H4 (cell line): ENCODE measurements at regions not wholly inside any gene's neighbourhood (a gene's known extent, or its start where the extent isn't known, plus 50 kb on each side); places are given as distances from the start of the nearest gene placed in this dataset.

Experiments
- DNase-seq: peaks from one replicate; pipeline ENCODE4 v3.0.0-alpha.2; 2015; ENCODE audit warnings: low spot score

DNA sequence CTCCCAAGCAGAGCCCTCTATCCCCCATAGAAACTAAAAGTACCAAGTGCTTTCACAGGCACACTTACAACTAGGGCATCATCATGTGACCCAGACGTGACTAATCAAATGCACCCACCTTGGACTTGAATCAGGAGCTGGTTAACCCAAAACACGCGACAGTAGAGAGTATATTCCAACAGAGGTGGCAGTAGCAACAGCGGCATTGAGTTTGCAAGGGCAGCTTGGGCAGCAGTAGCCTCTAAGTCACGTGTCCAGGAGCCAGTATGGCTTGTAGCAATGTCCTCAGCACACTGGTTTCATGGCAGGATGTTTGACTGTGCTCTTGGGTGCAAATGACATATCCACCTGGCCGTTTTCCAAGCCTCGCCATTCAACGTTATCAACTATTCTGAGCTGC lies 73.4 kb upstream of the DNAH5 start:
- DNase-seq: no peak

DNA sequence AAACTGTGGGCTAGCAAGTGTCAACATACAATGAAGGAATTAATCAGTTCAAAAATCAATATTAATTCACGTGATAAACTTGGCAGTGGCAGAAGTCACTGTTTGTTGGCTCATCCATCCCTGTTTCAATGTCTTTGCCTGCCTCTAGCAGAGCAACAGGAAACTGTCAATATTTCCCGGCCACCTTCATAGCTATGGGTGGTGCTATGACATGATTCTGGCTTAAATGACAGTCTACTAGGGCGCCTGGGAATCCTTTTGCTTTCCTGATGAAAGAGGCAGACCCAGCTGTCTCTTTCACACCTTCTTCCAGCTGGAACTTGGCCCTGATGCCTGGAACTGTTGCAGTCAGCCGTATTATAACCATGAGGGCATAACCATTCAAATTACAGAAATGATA lies 72.1 kb upstream of the DNAH5 start:
- no peak for DNase-seq

DNA sequence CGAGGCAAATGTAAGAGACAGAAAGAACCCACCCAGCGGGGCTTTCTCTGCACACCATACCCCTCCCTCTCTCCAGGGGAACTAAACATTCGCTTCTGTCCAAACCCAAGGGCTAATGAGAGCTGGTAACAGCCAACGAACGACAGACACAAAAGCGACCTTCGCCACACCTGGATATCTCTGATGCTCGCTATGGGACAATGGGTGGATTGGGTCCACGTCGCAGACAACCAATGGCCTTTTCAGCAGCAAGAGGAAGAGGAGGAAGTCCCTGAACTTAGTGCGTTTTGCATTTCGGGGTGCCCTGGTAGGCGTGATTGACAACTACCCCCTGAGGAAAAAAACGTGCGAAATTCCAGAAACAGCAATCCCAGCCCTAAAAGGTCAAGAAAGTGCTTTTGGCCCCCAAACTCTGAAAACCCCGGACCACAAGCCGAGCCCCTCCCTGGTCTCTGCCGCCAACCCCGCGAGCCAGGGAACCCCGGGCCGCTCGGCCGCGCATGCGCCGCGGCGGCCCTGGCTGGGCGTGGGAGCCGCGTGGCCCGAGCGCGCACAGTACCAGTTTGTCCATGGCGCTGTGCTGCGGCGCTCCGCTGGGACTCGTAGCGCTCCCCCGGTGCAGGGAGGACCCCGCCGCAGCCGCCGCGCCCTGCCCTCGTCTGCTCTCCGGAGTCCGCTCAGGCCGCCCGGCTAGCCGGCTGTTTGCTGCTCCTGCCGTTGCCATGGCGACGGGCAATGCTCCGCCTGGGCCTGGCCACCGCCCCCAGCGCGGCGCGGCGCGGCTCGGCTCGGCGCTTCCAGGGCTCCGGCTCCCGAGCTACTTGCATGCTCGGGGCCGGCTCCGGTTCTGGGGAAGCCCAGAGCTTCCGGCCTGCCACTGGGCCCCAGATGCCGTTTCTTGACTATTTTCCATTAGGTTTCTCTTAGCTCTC lies 66.9 kb upstream of the DNAH5 start:
- peak; percentile 91 for DNase-seq

DNA sequence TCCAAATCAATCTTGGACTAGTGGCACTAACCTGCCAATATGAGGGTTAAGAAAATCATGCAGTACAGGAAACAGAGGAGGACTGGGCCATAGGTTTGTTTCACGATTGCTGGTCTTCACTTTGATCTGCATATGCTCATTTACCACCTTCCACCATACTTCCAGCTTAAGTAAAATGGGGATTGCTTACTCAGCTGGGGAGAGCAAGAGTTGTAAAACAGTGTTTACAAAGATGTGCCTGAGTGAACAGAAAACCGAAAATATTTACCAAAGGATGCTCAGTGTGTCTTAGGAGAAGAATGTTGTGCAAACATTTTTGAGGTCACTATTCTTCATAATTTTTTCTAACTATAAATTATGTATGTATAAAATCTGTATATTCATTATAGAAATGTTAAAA lies 65.1 kb upstream of the DNAH5 start:
- peak; percentile 36 for DNase-seq

DNA sequence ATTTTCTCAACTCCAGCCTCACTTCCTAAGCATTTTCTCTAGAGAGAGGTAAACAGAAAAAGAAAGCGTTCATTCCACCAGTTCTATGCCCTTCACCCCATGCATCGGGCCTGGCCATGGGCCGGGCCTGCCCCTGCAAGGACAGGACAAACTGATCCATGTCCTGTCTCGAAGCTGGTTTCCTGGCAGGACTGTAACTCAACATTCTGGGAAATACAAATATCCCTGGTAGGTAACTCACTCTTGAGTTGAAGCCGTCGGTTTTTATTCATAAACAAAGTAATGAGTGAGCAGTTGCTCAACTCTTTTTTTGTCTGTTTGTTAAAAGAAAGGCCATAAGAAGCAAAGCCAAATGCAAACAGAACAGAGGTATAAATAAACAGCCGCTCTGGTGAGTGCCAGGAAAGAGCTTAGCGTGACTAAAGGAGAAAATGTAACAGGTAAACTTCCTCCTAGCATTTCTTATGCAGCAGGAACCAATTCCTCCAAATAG lies 64.4 kb upstream of the DNAH5 start:
- DNase-seq: peak; percentile 94

DNA sequence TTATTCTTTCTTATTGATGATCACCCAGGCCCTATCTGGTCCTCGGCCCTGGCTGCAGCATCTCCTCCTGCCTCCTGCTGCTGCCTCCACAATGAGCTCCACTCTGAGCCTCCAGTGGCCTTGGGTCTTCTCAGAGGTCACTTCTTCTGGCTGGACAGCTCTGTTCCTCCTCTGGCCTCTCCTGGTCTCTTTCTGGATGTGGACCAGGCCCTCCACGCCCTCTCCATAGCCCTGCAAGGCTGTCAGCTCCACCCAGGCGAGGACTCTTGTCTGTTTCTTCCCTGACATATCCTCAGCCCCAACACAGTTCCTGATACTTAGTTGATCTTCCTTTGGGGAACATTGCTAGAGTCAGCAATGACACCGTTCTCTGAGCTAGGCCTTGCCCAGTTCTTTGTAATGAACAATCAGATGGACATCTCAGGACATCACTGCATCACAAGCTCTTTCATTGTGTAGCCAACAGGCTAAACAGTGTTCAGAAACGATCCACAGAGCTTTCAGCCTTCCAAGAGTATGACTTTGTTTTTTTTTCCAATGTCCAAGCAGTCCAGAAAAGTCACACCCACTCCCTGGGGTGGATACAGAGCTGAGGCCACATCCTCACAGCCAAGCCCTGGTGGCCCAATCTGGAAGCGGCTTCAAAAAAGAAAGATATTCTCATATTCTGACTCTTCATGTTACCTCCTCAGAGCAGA lies 62.5 kb upstream of the DNAH5 start:
- no peak for DNase-seq

DNA sequence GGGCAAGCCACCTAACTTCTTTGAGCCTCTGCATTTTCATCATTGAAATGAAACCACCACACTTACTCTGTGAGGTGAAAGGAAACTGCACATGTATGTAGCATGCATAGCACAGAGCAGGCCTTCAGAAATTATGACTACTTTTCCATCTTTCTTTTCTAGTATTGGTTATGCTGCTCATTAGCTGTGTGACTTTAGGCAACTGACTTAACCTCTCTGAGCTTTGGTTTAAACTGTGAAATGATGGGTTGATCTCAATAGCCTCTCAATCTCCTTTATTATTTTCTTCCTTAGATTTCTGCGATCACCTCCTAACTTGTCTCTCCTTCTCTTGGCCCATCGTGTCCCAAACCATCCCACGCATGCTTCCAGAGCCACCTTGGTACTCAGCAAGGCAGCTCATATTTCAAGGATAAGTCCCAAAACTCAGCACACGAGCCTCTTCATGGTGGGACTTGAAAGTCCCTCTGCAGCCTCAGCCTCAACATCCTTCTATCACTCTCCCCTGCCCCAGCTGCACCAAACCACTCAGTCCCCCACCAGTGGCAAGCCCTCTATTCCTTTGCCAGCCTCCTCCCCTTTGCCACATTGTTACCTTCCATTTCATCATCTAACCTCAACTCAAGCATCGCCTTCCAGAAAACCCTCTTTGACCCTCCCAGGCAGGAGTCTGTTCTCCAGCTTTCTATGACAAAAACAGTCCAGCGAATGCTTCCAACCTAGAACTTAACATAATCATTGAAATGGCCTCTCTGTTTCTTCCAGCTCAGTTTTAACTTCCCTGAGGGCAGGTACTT lies 60.3 kb upstream of the DNAH5 start:
- DNase-seq: peak; percentile 64

DNA sequence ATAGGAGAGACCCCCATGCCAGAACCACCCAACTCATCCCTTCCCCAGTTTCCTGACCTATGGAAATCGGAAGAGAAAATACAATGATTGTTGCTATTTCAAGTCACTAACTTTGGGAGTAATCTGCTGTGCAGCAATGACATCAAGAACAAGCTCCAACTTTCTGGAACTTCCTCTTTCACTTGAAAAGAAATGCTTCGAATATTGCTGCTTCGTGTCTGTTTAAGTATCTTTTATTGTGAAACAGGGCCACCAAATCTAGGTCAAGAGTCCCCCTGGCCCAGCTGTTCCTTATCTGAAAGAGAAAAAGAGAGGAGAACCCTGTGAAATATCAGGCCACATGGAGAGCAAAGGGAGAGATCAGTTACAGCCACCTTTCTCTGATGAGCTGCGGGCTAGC lies 59.4 kb upstream of the DNAH5 start:
- no peak for DNase-seq

DNA sequence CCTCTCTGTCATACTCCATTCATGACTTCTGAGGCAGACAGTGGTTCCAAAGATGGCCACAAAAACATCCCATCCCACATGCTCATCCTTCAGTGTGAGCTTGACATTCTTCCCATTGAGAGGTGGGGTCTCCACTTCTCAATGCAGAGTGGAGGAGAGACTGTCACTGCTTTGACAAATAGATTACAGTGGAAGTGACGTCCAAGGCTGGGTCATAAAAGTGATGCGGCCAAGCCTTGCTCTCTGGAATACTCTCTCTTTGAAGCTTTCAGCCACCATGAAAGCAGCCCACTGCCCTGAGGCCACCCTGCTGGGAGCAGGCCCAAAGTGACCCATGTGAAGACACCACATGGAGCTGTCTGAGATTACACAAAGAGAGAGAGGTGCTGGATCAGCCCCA lies 59.0 kb upstream of the DNAH5 start:
- no peak for DNase-seq

DNA sequence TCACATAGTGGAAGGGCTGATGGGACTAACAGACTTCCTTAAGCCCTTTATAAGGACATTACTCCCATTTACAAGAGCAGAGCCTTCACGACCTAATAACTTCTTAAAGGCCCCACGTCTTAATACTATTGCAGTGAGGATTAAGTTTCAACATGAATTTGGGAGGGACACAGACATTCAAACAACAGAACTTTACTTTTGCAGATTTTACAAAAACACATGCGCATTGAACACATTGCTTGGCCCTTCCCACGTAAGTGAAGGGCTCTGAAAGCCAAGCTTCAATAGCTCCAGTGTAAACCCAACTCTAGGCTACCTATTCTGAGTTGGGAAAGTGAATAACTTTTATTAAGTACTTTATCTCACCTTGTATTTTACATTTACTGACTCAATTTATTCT lies 53.8 kb upstream of the DNAH5 start:
- DNase-seq: no peak

DNA sequence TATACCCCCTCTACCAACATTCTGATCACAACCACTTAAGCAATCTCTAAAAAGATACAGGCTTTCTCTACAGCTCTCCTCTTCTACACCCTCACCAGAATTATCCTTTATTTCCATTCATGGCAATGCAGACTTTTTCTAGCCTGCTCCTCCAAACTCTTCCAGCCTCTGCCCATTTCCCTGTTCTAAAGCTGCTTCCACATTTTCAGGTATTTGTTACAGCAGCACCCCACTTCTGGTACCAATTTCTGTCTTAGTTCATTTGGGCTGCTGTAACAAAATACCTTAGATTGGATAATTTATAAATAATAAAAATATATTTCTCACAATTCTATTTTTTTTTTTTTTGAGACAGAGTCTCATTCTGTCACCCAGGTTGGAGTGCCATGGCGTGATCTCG lies 53.0 kb upstream of the DNAH5 start:
- no peak for DNase-seq

DNA sequence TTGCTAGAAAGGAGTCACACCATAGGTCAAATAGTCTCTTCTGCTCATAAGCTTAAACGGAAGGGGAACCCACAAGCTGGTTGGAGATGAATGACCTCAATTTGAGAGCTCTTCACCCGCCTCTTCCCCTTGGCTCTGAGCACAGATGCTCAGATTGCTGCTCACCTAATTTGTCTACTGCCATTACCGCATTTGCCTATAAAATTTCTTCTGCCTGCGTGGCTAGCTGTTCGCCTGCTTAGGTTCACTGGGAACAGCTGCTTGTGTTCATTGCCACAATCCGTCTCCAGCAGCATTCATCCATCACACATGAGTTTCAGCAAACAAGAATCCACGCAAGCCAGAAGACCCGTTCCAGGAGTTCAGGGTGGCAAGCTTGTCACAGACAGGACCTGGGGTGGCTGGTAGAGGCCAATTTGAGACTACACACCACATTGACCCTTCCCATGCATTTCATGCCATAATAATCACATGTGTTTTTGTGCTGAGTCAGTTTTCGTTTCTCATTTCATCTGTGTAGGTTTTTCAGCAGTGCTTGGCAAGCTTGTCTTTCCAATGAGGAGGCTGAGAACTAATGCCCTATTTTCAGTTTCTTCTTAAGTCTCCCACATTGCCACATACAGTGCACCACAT lies 50.2 kb upstream of the DNAH5 start:
- DNase-seq: no peak
